Dermis microvascular lymphatic vessel endothelial cell (primary cell): ENCODE measurements at regions not wholly inside any gene's neighbourhood (a gene's known extent, or its start where the extent isn't known, plus 50 kb on each side); places are given as distances from the start of the nearest gene placed in this dataset.
"Not testable (repeated sequence)": the region's sequence is repeated elsewhere in the genome, so short reads cannot be mapped to it uniquely, and the experiment has no call there.

Experiments
- DNase-seq, 2 donors: peaks; one replicate each; pipeline versions ENCODE4 v3.0.0 to v3.0.0-alpha.2; 2010; ENCODE audit warnings: low read depth in 2 of 2

- DNase-seq, result no peak
Observed at GRCh38 chr6:146931214-146931613, 273.0 kb upstream of the STXBP5 start.

GRCh38 chr6:146937316-146937715 lies 266.9 kb upstream of the STXBP5 start:
- no peak for DNase-seq

GRCh38 chr6:146938266-146938665 lies 266.0 kb upstream of the STXBP5 start:
- DNase-seq, result no peak

DNA sequence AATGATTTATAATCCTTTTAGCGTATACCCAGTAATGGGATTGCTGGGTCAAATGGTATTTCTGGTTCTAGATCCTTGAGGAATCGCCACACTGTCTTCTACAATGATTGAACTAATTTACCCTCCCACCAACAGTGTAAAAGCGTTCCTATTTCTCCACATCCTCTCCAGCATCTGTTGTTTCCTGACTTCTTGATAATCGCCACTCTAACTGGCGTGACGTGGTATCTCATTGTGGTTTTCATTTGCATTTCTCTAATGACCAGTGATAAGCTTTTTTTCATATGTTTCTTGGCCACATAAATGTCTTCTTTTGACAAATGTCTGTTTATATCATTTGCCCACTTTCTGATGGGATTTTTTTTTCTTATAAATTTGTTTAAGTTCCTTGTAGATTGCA lies 264.8 kb upstream of the STXBP5 start:
- not testable (repeated sequence) for DNase-seq

DNA sequence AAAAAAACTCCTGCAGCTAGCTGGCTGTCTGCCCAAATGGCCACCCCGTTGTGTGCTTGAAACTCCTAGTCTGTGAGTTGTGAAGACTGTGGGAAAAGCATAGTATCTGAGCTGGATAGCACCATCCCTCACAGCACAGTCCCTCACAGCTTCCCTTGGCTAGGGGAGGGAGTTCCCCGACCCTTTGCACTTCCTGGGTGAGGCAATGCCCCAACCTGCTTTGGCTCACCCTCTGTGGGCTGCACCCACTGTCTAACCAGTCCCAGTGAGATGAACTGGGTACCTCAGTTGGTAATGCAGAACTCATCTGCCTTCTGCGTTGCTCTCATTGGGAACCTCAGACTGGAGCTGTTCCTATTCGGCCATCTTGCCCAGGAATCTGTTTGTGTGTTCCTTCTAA lies 260.6 kb upstream of the STXBP5 start:
- DNase-seq, result no peak

- DNase-seq, result no peak
Observed at GRCh38 chr6:146944077-146944476, 260.1 kb upstream of the STXBP5 start.

- DNase-seq, result no peak
Observed at GRCh38 chr6:146944809-146945208, 259.4 kb upstream of the STXBP5 start.

DNA sequence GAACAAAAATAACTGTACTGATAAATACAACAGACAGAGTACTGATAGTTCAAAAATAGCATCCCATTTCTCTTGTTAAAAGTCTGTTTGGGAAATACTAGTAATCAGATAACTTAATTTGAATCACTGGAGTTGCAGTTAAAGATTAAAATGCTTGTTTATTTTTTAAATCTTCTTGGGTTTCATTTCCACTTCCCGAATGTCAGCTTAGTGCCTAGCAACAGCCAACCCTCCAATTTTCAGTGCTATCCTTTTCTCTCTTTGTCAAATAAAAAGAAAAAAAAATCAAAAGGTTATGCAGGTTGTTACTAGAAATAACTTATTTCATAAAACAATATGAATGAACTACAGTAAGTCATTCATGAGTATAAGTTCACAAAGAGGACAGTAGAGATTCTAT lies 257.7 kb upstream of the STXBP5 start:
- DNase-seq, result no peak

DNA sequence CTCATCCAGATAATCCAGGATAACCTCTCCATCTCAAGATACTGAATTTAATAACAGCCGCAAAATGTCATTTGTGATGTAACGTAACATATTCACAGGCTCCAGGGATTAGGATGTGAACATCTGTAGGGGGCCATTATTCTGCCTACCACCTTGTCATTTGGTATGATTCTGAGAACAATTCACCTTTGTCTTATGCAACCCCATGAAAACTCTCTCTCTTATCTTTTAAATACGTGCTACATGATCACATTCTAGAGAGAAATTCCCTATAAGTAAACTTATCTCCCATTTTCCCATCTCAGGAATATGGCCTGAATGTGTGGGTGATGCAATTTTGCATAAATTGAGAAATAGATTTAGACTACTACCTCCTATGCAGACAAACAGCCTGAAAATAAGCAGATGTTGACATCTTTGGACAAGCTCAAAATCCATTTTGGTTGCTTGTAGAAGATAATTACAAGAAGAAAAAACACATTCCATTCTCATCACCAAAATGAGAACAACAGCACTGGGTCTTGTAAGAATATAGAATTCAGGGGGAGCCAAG lies 255.4 kb upstream of the STXBP5 start:
- DNase-seq, result no peak

- no peak for DNase-seq
Observed at GRCh38 chr6:146949425-146949824, 254.8 kb upstream of the STXBP5 start.

- DNase-seq, result peak; percentile 25 to 61
Observed at GRCh38 chr6:146950351-146950835, 253.8 kb upstream of the STXBP5 start.

- no peak for DNase-seq
Observed at GRCh38 chr6:146955570-146955969, 248.6 kb upstream of the STXBP5 start.

GRCh38 chr6:146957181-146958093 lies 246.8 kb upstream of the STXBP5 start:
- DNase-seq, result no peak

GRCh38 chr6:146961831-146962230 lies 242.4 kb upstream of the STXBP5 start:
- DNase-seq, result no peak

DNA sequence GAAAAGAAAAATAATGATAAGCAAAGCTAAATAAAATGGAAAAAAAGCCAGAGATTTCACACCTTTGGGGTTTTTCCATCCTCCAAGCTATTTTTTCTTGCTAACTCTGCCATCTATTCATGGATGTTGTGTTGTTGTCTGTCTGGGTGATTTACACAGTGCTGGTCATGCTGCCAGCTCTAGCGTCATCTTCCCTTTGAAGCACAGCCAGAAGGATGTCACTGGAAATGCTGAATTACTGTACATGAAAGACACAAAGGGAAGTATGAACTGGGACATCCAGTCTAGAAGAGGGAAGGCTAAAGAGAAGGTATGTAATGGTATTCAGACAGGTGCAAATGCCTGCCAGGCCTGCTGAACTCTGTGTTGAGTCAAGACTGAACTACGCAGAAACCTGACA lies 241.9 kb upstream of the STXBP5 start:
- DNase-seq, result peak; percentile 36 to 62

GRCh38 chr6:146965110-146965689 lies 239.0 kb upstream of the STXBP5 start:
- DNase-seq, result no peak

DNA sequence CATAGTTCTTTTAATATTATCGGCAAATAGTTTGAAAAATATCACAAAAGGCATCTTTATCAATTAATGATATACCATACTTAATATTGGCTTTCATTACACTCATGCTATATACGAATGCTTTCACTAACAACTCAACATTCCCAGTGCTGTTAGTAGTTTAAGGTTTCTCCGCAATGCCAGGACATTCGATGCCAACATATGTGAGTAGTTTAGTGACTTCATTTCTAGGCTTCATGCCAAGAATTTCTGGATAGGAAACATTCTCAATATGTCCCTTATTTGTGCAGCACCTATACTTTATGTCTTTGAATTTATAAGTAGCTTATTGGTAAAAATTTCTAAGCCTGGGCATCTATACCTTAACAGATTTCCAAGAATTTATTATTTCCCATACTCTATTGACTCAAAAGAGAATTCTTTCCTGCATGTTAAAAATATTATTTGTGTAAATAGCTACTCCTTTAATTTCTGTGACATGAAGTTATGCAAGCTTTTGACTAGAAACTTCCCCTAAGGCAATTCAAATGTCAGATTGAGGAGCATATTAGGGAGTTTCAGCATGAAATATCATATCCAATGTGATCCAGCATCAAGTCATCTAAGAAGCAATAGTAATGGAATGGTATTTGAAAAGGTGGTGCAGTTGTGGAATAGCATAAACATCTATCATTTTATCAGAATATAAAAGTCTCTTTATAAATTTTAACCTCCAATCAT lies 236.0 kb upstream of the STXBP5 start:
- peak; percentile 43 to 51 for DNase-seq

DNA sequence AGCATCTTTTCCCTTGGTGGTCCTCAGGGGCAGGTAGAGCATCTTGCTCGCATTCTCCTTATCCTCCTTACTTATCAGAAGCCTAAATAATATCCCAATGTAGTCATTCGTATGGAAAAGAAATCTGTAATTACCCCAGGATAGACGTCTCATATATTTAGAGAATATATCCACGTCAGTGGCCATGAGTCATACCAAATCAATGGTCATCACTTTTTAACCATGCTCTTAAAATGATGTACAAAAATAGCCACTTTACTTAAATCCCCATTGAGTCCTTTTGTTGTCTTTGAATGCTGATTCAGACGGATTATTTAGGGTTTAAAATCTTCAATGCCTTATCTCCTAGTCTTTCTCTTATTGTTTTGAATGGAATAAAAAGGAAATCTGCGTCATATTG lies 231.7 kb upstream of the STXBP5 start:
- no peak for DNase-seq

GRCh38 chr6:146974351-146974750 lies 229.9 kb upstream of the STXBP5 start:
- no peak for DNase-seq

GRCh38 chr6:146975093-146975492 lies 229.1 kb upstream of the STXBP5 start:
- DNase-seq, result no peak

GRCh38 chr6:146980900-146981329 lies 223.3 kb upstream of the STXBP5 start:
- no peak for DNase-seq

DNA sequence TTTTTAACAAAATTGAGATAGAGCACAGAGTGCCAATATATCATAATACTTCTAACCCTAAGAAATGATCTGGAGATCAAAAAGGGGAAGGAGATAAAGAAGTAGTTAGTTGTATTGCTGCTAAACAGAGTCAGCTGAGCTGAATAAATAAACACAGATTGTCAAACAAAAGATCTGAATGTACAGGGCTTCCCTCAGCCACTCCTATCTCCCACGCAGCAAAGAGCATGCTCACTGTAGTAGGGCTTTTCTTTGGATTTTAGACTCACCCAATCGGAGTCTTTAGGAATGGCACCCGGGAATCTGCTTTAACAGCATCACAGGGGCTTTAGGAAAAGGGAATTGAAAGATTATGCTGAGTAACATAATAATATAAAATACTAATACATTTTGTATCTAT lies 222.2 kb upstream of the STXBP5 start:
- DNase-seq, result no peak
